Ovary (tissue), 3 donors: ENCODE measurements at regions not wholly inside any gene's neighbourhood (a gene's known extent, or its start where the extent isn't known, plus 50 kb on each side); places are given as distances from the start of the nearest gene placed in this dataset.

Experiments used
- EP300 ChIP-seq: sonication (generic); formaldehyde crosslinking; IDR thresholded peaks from one replicate; pipeline ENCODE4 v1.6.1; 2017; ENCODE audit warnings: antibody characterized with exemption
- POLR2A ChIP-seq: fragments of 450-650 bp; IDR thresholded peaks from one replicate; pipeline ENCODE4 v1.6.1; 2017; ENCODE audit warnings: antibody characterized with exemption, mild to moderate bottlenecking, moderate library complexity
- TF ChIP-seq, protein P1 (sequence below), 3 donors: fragments of 450-650 bp in 2 of 3; fragments of 200-600 bp in 1 of 3; IDR thresholded peaks; one replicate each; pipeline versions ENCODE4 v1.5.1 to v1.8.0; 2016 to 2022; ENCODE audit warnings: antibody characterized with exemption in 3 of 3, mild to moderate bottlenecking in 1 of 3
- donor health status: DM: no; HTN: no; CAD: no.

DNA sequence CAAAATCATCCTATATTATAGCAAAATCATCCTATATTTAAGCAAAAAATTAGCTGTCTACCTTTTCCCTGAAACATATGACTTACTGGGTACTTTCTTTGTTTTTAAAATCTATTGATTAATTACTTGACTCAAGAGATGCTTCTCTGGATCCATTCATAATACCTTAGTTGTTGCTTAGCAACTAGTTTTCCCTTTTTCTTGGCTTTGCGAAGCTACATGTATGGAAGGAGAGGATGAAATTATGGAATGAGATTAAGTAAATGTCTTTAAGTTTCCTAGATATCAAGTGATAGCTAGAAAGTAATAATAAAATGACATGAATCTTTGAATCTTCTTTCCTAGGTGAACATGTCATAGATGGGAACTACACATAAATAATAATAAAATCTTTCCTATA, 1033.2 kb upstream of the FAM98A start:
- TF ChIP-seq, protein P1, sequence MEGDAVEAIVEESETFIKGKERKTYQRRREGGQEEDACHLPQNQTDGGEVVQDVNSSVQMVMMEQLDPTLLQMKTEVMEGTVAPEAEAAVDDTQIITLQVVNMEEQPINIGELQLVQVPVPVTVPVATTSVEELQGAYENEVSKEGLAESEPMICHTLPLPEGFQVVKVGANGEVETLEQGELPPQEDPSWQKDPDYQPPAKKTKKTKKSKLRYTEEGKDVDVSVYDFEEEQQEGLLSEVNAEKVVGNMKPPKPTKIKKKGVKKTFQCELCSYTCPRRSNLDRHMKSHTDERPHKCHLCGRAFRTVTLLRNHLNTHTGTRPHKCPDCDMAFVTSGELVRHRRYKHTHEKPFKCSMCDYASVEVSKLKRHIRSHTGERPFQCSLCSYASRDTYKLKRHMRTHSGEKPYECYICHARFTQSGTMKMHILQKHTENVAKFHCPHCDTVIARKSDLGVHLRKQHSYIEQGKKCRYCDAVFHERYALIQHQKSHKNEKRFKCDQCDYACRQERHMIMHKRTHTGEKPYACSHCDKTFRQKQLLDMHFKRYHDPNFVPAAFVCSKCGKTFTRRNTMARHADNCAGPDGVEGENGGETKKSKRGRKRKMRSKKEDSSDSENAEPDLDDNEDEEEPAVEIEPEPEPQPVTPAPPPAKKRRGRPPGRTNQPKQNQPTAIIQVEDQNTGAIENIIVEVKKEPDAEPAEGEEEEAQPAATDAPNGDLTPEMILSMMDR (IDR thresholded peaks at IDR 0.05) = no peak
- TF ChIP-seq POLR2A (no peak), EP300 (no peak)
